Stomach (tissue), 4 donors: ENCODE measurements at regions not wholly inside any gene's neighbourhood (a gene's known extent, or its start where the extent isn't known, plus 50 kb on each side); places are given as distances from the start of the nearest gene placed in this dataset.

Experiments
- EP300 ChIP-seq: sonication (generic); formaldehyde crosslinking; IDR thresholded peaks from one replicate; pipeline ENCODE4 v1.6.1; 2017; ENCODE audit warnings: antibody characterized with exemption
- POLR2A ChIP-seq, 4 donors: fragments of 450-650 bp; IDR thresholded peaks; one replicate each; pipeline ENCODE4 v1.6.1; 2016; ENCODE audit warnings: antibody characterized with exemption in 4 of 4, control low read depth in 2 of 4, mild to moderate bottlenecking in 1 of 4, moderate library complexity in 1 of 4
- POLR2AphosphoS5 ChIP-seq, 3 donors: sonication (generic); formaldehyde crosslinking; IDR thresholded peaks; one replicate each; pipeline ENCODE4 v1.6.1; 2016; ENCODE audit warnings: antibody characterized with exemption in 3 of 3
- TF ChIP-seq, protein P1 (sequence below), 7 experiments: fragments of 450-650 bp in 4 of 7; fragments of 200-600 bp in 3 of 7; sonication (generic) in 3 of 7; IDR thresholded peaks; one replicate each; pipeline ENCODE4 v1.5.1; 2016 to 2019; ENCODE audit warnings: antibody characterized with exemption in 7 of 7, control low read depth in 2 of 7, mild to moderate bottlenecking in 1 of 7

- TF ChIP-seq, protein P1, sequence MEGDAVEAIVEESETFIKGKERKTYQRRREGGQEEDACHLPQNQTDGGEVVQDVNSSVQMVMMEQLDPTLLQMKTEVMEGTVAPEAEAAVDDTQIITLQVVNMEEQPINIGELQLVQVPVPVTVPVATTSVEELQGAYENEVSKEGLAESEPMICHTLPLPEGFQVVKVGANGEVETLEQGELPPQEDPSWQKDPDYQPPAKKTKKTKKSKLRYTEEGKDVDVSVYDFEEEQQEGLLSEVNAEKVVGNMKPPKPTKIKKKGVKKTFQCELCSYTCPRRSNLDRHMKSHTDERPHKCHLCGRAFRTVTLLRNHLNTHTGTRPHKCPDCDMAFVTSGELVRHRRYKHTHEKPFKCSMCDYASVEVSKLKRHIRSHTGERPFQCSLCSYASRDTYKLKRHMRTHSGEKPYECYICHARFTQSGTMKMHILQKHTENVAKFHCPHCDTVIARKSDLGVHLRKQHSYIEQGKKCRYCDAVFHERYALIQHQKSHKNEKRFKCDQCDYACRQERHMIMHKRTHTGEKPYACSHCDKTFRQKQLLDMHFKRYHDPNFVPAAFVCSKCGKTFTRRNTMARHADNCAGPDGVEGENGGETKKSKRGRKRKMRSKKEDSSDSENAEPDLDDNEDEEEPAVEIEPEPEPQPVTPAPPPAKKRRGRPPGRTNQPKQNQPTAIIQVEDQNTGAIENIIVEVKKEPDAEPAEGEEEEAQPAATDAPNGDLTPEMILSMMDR (IDR thresholded peaks at IDR 0.05): no peak
- TF ChIP-seq POLR2AphosphoS5 (IDR thresholded peaks at IDR 0.05) (no peak), POLR2A (IDR thresholded peaks at IDR 0.05) (no peak), EP300 (no peak)
Measured at GRCh38 chr17:55964191-55964590, 189.1 kb upstream of the ANKFN1 start.
